Esophagus squamous epithelium (tissue), 4 donors: ENCODE measurements at regions not wholly inside any gene's neighbourhood (a gene's known extent, or its start where the extent isn't known, plus 50 kb on each side); places are given as distances from the start of the nearest gene placed in this dataset.

Experiments used
- POLR2A ChIP-seq, 4 donors: fragments of 450-650 bp; IDR thresholded peaks; one replicate each; pipeline ENCODE4 v1.6.1; 2017; ENCODE audit warnings: antibody characterized with exemption in 4 of 4, mild to moderate bottlenecking in 4 of 4, moderate library complexity in 3 of 4
- TF ChIP-seq, protein P1 (sequence below), 6 experiments: fragments of 450-650 bp in 4 of 6; fragments of 200-600 bp in 2 of 6; sonication (generic) in 2 of 6; IDR thresholded peaks; one replicate each; pipeline ENCODE4 v1.5.1; 2016 to 2019; ENCODE audit warnings: antibody characterized with exemption in 6 of 6, mild to moderate bottlenecking in 4 of 6, moderate library complexity in 4 of 6

- TF ChIP-seq, protein P1, sequence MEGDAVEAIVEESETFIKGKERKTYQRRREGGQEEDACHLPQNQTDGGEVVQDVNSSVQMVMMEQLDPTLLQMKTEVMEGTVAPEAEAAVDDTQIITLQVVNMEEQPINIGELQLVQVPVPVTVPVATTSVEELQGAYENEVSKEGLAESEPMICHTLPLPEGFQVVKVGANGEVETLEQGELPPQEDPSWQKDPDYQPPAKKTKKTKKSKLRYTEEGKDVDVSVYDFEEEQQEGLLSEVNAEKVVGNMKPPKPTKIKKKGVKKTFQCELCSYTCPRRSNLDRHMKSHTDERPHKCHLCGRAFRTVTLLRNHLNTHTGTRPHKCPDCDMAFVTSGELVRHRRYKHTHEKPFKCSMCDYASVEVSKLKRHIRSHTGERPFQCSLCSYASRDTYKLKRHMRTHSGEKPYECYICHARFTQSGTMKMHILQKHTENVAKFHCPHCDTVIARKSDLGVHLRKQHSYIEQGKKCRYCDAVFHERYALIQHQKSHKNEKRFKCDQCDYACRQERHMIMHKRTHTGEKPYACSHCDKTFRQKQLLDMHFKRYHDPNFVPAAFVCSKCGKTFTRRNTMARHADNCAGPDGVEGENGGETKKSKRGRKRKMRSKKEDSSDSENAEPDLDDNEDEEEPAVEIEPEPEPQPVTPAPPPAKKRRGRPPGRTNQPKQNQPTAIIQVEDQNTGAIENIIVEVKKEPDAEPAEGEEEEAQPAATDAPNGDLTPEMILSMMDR (IDR thresholded peaks at IDR 0.05) = no peak
- no peak for TF ChIP-seq POLR2A (IDR thresholded peaks at IDR 0.05)
These were observed 449.2 kb upstream of the SLC10A2 start for GRCh38 chr13:103515410-103515809.
